NCI-H1417 (cell line): ENCODE measurements at regions not wholly inside any gene's neighbourhood (a gene's known extent, or its start where the extent isn't known, plus 50 kb on each side); places are given as distances from the start of the nearest gene placed in this dataset.

Experiments used
- DNase-seq, 3 experiments: peaks; one replicate each; lab custom pipeline; 2025; lab: John Stamatoyannopoulos, UW

DNA sequence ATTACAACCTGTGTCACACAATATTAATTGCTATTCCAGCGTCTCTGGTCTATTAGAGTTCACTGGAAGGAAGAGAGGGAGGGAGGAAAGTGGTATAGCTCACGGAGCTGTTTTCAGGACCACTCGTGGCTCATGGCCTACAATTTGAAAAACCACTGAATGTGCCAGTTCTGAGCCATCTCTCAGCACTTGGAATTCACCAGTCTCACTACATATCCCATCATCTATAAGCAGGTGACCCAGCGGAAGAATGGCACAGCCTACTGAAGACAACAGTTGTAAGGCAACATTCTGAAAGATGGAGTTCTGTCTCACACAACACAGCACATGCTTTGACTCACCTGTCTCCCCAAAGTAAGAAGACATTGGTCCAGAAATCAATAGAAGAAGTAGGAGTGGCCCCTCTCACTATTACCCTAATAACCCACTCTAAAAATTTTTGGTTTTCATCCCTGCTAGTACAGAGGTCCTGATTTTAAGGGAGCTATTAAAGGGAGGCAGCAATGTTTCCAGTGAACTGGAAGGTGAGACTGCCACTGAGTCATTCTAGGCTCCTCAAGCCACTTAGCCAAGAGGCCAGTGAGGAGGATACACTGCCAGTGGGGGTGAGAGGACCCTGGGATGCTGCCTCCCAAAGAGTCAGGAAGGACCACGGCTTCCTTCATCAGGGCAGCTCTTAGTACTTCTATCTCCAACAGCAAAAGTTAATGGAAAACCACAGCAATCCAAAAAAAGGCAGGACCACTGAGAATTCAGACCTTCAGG is 50.0 kb upstream of the DOCK9 start:
- DNase-seq, result no peak

DNA sequence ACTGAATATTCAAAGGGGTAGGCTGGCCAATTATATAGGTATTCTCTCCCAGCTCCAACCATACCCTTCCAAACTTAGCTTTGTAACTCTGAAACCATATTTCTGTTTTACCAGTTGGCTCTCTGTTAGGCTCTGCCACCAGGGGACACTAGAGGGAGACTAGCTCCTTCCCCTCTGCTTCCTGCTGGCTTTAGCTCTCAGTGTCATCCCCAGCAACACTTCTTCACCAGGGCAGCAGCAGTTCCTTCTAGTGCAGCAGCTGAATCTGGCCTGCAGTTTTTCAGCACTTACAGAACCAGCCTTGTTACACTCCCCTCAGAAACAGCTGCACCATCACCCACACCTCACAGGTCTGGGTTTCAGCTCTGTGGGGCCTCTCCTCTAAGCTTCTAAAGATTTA is 51.0 kb upstream of the DOCK9 start:
- DNase-seq, result no peak

DNA sequence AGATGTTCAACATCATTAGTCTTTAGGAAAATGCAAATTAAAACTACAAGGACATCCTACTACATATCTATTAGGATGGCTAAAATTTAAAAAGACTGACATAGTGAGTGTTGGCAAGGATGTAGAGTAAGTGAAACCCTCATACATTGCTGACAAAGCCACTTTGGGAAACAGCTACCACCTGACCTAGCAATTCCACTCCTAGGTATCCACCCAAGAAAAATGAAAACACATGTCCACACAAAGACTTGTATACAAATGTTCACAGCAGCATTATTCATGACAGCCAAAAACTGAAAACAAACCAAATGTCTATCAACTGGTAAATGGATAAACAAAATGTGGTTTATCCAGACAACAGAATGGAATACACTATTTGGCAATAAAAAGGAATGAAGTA is 51.7 kb upstream of the DOCK9 start:
- DNase-seq, result no peak

DNA sequence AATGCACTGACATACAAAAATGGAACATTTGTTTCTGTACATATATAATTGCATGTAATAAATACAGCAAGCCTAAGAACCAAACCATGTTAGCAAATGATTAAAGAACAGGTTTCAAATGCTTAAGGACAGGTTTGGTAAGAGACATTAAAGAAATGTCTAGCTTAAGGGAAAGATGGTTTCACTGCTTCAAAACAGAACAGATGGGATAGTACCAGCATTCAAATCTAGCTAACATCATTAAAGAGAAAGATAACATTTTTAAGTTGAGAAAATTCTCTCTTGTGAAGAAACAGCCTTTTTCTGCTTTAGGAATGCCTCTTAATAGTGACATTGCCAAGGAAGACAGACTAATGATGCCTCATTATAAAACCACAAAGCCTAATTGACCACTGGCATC is 52.5 kb upstream of the DOCK9 start:
- no peak for DNase-seq

DNA sequence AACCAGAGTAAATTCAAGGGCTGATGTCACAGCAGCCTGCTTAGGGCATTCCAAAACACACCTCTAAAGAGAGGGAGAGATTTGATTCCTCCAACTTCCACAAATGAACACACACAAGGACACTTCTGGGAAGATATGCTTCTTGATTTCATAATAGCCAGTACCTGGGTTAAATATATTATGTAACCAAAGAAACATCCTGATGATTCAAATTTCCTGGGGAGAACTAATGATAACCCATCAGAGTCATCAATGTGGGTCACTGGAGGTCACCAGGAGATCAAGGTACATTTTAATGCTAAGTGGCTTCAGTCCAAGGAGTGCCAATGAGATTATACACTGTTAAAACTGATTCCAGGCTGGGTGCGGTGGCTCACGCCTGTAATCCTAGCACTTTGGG is 54.0 kb upstream of the DOCK9 start:
- DNase-seq, result no peak

DNA sequence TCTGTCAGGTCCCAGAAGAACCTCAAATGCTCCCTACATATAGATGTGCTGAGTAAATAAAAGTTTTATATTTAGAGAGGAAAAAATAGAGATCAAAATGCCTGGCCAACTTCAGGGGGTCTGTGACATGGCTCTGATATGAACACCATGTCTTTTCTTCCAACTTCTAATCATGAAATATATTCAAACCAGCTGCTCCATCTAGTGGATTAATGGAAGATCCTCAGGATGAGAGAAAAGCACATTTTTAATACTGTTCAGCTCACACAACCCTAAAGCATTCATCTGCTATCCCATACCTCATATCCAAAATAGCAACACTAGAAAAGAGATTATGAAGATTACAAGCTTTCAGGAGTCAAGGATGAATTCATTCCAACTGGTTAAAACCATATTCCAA is 56.0 kb upstream of the DOCK9 start:
- DNase-seq, result peak; percentile 29 to 73 (median 49)

DNA sequence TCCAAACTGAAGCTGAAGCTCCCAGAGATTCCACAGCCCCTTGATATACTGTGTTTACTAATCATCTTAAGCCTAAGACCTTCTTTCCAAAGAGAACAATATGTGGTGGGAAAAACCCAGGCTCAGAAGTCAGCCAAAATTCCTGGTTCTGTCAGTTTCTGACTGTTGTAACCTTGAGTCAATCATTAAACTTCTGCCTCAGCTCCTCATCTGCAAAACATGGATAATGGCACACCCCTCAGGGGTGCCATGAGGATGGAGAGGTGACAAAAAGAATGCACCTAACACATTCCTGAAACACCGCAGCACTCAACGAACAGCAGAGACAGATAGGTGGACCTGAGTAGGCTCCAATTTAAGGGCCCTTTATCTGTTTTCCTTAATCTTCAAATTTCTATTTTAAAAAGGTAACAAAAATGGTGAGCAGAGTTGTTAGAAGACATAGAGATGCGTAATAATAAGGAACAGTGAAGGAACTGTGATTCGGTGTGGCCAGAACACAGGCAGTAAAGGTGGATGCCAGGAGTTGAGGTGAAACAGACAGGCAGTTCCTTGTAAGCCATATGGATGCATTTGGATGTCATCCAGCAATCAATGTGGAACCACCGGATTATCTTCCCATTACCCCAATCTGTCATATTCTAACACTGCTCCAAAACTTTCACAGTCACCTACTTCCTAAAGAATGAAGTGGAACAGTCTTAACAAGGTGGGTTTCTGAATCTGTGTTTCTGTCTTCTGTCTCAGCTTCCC is 56.6 kb upstream of the DOCK9 start:
- DNase-seq, result no peak

DNA sequence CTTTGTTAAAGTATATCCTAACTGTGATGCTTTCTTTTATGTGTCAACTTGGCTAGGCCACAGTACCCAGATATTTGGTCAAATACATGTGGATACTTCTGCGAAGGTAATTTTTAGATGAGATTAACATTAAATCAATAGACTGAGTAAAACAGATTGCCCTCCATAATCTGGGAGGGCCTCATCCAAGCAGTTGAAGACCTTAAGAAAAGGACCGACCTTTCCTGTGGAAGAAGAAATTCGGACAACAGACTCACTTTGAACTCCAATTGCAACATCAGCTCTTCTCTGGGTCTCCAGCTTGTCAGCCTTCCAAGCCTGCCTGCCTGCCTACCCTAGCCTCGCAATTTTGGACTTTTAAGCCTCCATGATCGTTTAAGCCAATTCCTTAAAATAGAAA is 57.9 kb upstream of the DOCK9 start:
- no peak for DNase-seq

DNA sequence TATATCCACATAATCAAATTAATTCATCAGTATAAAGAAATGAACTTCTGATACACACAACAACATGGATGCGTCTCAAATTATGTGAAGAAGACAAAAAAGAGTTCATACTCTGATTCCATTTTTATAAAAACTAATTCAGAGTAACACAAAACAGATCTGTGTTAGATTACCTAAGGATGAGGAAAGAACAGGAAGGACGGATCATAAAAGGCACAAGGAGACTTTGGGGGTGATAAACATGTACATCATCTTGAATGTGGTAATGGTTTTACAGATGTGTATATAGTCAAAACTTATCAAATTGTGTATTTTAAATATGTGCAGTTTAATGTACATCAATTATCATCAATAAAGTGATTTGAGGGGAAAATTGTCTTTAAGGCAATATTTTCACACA is 59.9 kb upstream of the DOCK9 start:
- DNase-seq, result no peak

DNA sequence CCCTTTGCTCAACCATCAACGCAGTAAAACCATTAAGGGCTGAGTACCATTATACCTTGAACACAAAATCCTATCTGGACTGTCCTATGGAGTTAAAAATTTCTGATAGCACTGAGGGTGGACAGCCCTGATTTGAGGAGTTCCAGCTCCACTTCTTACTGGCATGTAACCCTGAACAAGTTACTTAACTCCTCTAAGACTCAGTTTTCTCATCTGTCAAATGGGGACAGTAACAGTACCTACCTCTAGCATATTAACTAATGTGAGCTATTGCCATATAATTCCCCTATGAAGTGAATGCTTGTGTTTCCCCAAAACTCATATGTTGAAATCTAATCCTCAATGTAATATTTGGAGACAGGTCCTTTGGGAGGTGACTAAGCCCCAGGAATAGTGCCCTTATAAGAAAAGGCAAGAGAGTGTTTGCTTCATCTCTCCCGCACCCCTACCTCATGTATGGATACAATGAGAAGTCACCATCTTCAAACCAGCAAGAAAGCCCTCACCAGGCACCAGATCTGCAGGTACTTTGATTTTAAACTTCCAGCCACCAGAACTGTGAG is 61.9 kb upstream of the DOCK9 start:
- no peak for DNase-seq

DNA sequence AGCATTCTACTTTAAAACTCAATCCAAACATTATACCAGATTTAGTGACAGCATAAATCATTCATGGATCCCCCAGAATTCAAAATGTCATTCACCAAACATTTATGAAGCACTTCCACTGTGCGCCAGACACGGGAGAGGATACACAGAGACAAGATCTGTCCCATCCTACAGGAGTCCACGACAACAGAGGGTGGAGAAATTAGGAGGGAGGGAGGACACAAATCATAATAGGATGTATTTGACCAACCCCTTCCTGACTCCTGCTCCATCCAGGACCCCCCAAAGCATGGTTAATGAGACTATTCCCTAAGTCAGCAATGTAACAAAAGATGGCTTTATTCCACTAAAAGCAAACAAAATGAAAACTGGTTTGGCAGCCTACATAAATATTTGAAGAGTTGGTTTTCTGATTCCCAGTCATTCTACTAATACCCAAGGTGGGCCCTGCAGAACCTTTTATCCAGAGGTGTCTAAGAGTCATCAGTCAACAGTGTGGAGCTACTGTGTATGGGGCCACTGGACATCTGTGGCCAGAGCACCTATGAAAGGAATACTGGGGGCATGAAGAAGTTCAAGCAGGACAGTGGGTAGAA is 62.8 kb upstream of the DOCK9 start:
- peak in 2 of 3 experiments; percentile 20 to 61 for DNase-seq

DNA sequence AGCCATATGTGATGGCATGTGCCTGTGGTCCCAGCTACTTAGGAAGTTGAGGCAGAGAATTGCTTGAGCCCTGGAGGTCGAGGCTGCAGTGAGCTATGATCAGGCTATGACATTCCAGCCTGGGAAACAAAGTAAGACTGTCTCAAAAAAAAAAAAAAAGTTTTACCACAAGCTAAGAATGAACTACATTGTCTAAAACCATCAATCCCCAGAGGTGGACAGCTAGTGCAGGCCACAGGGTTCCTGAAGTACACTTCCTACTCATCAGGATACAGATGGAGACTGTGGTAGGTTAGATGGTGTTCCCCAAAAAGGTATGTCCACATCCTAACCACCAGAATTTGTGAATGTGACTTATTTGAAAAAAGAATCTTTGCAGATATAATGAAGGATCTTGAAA is 63.5 kb upstream of the DOCK9 start:
- no peak for DNase-seq

DNA sequence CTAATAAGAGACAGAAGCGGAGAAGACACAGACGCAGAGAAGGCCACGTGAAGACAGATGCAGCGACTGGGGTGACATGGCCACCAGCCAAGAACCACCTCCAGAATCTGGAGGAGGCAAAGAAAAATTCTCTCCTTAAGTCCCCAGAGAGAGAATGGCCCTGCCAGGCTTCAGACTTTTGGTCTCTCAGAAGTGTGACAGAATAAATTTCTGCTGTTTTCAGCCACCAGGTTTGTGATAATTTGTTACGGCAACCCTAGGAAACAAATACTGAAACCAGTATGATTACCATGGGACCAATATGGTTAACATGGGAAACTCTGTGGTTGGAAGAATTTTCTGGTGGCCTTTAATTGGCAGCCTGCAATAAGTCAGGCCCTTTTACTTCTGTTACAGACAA is 63.9 kb upstream of the DOCK9 start:
- DNase-seq, result no peak

DNA sequence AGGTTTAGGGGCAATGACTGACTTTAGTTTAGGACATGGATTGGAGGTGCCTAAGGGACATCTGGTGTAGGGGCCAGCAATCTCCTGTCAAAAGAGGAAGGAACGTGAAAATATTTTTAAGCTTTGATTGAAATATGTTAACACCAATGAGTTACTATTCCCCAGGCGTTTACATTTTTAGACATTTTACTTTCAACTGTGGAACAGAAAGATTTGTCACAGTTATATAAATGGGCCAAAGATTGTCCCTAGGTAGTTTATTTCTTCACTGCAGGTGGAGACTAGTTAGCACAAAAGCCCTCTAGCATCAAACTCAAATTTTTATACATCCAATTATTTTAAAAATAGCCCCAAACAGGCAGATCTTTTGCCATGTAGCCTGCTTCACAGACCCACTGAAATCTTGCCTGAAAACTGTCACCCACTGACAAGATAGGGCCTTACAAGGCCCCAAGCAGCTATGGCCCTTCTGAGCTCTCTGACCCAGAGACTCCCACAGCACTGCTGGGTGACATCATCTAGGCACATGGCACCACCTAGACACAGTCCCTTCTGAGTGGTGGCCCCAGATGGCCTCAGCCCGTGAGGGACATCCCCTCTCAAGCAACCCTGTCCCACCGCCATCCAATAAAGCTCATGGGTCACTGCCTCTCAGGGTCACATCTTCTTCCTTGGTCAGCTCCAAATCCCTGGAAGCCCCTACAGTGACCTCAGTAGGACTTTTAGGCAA is 64.8 kb upstream of the DOCK9 start:
- DNase-seq, result no peak

DNA sequence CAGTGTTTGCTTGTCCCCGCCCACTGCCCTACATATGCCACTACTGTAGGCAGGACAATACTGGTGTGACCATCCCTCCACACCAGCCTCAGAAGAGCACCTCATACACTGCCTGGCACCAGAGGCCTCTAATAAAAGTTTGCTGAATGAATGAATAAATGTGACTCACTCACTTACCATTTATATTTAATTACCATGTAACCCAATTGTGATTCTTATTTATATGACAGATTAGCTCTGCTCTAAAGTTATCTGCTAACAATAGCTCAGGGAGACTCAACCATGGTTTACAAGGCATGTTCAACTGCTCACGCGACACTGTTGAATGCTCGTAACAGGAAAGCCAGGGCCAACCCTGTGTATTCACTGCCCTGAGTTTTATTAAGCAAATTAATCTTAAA is 66.0 kb upstream of the DOCK9 start:
- DNase-seq, result no peak

DNA sequence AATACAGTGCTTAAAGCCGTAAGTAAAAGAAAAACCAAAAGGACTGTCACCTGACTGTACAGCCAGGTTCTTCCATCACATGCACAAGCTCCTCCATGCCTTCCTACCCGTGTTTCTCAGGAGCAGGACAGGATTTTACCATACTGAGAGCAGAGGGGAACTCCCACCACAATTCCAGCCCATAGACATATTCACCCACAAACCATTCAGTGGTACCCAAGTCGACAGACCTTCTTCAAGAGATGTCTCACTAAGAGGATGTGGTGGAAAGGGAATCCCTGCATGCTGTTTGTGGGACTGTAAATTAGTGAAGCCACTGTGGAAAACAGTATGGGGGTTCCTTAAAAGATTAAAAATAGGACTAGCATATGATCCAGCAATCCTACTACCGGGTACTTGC is 66.9 kb upstream of the DOCK9 start:
- DNase-seq, result no peak

DNA sequence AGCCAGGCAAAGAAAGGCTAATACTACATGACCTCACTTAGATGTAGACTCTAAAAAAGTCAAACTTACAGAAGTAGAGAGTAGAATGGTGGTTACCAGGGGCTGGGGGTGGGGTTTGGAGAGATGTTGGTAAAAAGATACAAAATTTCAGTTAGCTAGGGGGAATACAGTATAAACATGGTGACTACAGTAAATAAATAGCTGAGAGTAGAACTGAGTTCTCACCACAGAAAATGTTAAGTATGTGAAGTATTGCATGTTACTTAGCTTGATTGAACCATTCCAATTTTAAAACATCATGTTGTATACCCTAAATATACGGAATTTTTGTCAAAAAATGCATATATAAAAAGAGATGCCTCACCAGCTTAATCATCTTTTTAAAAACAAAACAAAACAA is 67.5 kb upstream of the DOCK9 start:
- DNase-seq, result no peak

DNA sequence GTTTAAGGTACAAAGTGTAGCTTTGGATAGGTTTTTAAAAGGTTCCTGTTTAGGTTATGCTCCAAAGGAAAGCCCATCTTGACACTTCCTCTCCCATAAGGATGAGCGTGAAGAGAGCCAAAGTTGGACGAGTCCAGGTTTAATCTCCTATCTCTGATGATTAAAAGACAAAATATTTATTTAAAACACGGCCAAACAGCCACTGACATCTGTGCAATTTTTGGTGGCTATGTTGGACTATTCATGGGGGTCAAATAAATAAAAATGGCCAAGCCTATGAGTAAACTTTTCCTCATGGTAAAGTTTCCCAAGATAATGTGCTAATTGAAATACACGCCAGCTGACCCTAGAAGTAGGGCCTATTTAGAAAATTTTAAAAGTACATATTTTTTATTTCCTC is 69.0 kb upstream of the DOCK9 start:
- no peak for DNase-seq

DNA sequence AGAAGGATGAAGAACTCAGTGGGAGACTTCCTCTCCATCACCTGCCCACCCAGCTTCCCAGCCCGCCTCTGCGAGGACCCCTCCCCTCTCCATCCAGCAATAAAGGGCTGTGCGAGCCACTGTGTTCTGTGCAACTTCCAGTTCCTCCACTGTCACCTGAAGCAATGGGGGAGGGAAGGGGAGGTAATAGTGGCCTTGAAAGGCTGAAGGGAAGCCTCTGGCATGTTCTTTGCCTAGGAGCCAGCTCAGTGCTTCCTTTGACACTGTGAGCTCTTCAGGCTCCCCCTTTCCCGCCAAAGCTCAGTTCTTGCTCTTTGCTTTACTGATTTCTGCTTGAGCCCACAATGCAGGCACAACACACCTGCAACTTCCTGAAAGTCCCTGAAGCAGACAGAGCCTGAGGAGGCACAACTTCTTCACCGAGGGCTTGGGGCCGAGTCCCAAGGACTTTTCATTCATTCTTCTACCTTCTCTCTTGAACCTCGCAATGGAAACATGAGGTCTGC is 73.2 kb upstream of the DOCK9 start:
- no peak for DNase-seq

DNA sequence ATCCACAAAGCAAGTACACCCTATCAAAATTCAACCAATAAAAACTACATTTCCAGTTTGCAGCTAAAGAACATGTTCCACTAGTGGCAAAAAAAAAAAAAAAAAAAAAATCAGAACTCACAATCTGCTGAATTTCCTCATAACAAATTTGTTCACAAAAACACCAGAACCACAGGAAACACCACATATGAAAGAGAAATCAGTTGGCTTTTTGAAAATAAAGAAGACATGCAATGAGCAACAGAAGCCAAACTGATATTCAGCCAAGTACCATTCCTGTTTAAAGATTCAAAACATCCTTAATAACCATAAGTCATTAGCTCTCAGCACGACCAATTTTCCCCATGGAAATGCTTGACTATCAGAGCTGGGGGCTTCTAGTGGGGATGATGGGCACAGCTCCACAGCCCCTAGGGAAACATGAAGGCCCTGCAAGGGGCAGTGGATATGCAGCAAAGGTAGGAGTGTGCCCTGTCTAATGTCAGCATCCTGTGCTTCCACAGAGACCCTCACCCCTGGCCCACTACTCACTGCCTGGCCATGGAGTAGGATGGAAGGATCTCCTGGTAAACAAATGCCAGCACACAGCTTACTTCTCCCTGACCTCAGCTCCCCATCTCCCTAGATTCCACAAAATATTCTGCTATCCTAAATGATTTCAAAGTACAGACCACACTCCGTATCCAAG is 74.0 kb upstream of the DOCK9 start:
- no peak for DNase-seq

DNA sequence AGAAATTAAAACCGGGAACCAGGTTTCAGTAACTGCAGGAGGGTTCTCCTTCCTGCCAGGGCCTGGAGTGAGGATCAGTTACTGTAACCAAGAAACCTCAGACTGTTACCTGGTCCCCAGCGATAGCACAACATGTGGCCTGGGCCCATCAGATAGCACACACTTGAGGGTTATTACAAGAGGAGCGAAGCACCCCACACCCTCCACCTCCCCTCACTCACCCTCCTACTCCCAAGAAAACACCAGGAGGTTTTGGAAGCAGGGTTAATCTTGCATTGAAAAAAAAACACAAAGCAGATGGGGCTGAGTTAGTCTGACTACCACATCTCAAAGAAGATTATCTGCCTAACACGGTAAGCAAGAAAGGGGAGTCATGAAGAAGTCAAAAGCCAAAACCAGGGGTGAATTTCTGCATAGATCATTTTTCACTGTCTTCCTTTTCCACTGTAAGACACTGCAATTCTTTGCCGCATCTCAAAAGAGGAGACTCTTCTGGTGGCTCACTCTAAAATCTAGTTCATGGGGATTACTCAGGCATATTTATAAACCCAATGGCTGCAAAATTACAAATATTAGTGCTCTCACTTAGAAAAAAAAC is 75.9 kb upstream of the DOCK9 start:
- peak; percentile 14 to 67 (median 57) for DNase-seq
